SK-N-SH treated with all-trans-retinoic acid at 6 μM for 48 hours (cell line): ENCODE measurements at regions not wholly inside any gene's neighbourhood (a gene's known extent, or its start where the extent isn't known, plus 50 kb on each side); places are given as distances from the start of the nearest gene placed in this dataset.

Experiments used
- ATAC-seq: fragments of 200-7000 bp; cut with Tn5 transposase; 3 replicates; pipeline ENCODE4 v1.9.1; 2020; ENCODE audit warnings: mild to moderate bottlenecking, moderate library complexity
- ARNTL ChIP-seq: fragments of 450-650 bp; formaldehyde crosslinking; IDR thresholded peaks from 2 replicates; pipeline ENCODE4 v1.5.0; 2020; ENCODE audit warnings: low read depth, mild to moderate bottlenecking, moderate library complexity, borderline replicate concordance
- BACH2 ChIP-seq: fragments of 250-450 bp; sonication (Bioruptor Pico); IDR thresholded peaks from 2 replicates; pipeline ENCODE4 v1.9.0; 2021; ENCODE audit warnings: mild to moderate bottlenecking, borderline replicate concordance
- CREB5 ChIP-seq: fragments of 250-450 bp; sonication (Bioruptor Pico); IDR thresholded peaks from 2 replicates; pipeline ENCODE4 v1.5.1; 2020; ENCODE audit warnings: low read depth, mild to moderate bottlenecking, moderate library complexity
- CSDC2 ChIP-seq: fragments of 250-450 bp; sonication (Bioruptor Pico); IDR thresholded peaks from 2 replicates; pipeline ENCODE4 v1.5.0; 2020; ENCODE audit warnings: mild to moderate bottlenecking, moderate library complexity
- CSRNP3 ChIP-seq: fragments of 250-450 bp; sonication (Bioruptor Pico); IDR thresholded peaks from 2 replicates; pipeline ENCODE4 v1.5.1; 2021; ENCODE audit warnings: mild to moderate bottlenecking, moderate library complexity
- ESRRG ChIP-seq: fragments of 250-450 bp; sonication (Bioruptor Pico); IDR thresholded peaks from 2 replicates; pipeline ENCODE4 v1.6.1; 2021; ENCODE audit warnings: mild to moderate bottlenecking
- ISL1 ChIP-seq: fragments of 250-450 bp; sonication (Bioruptor Pico); IDR thresholded peaks from 2 replicates; pipeline ENCODE4 v2.1.2; 2022; ENCODE audit warnings: mild to moderate bottlenecking, moderate library complexity
- OSR1 ChIP-seq: fragments of 250-450 bp; sonication (Bioruptor Pico); IDR thresholded peaks from 2 replicates; pipeline ENCODE4 v1.8.0; 2022; ENCODE audit warnings: moderate library complexity, mild to moderate bottlenecking, inconsistent platforms
- PATZ1 ChIP-seq: fragments of 250-450 bp; sonication (Bioruptor Pico); IDR thresholded peaks from 2 replicates; pipeline ENCODE4 v1.8.0; 2020; ENCODE audit warnings: mild to moderate bottlenecking, moderate library complexity, borderline replicate concordance
- POU6F1 ChIP-seq: fragments of 250-450 bp; sonication (Bioruptor Pico); IDR thresholded peaks from 2 replicates; pipeline ENCODE4 v1.8.0; 2021; ENCODE audit warnings: low read depth, mild to moderate bottlenecking, moderate library complexity, borderline replicate concordance
- PPARA ChIP-seq: fragments of 250-450 bp; sonication (Bioruptor Pico); IDR thresholded peaks from 2 replicates; pipeline ENCODE4 v1.5.0; 2020; ENCODE audit warnings: mild to moderate bottlenecking, borderline replicate concordance
- RARB ChIP-seq: fragments of 250-450 bp; sonication (Bioruptor Pico); IDR thresholded peaks from 2 replicates; pipeline ENCODE4 v1.8.0; 2021; ENCODE audit warnings: mild to moderate bottlenecking, moderate library complexity
- SNAI2 ChIP-seq: fragments of 250-450 bp; sonication (Bioruptor Pico); IDR thresholded peaks from 2 replicates; pipeline ENCODE4 v1.5.0; 2020; ENCODE audit warnings: mild to moderate bottlenecking, moderate library complexity
- TCF4 ChIP-seq: fragments of 250-450 bp; sonication (Bioruptor Pico); IDR thresholded peaks from 2 replicates; pipeline ENCODE4 v1.8.0; 2021; ENCODE audit warnings: mild to moderate bottlenecking, moderate library complexity, borderline replicate concordance
- TOX ChIP-seq: fragments of 250-450 bp; sonication (Bioruptor Pico); IDR thresholded peaks from 2 replicates; pipeline ENCODE4 v1.8.0; 2021; ENCODE audit warnings: mild to moderate bottlenecking, moderate library complexity, borderline replicate concordance
- TSHZ2 ChIP-seq: fragments of 250-450 bp; sonication (Bioruptor Pico); IDR thresholded peaks from 2 replicates; pipeline ENCODE4 v1.5.0; 2020; ENCODE audit warnings: mild to moderate bottlenecking, moderate library complexity
- ZC3H10 ChIP-seq: fragments of 250-450 bp; sonication (Bioruptor Pico); IDR thresholded peaks from 2 replicates; pipeline ENCODE4 v1.5.1; 2021; ENCODE audit warnings: mild to moderate bottlenecking, moderate library complexity
- ZFP3 ChIP-seq: fragments of 250-450 bp; sonication (Bioruptor Pico); IDR thresholded peaks from 2 replicates; pipeline ENCODE4 v1.5.0; 2020; ENCODE audit warnings: mild to moderate bottlenecking, moderate library complexity
- ZFP30 ChIP-seq: fragments of 450-650 bp; formaldehyde crosslinking; IDR thresholded peaks from 2 replicates; pipeline ENCODE4 v1.5.0; 2022; ENCODE audit warnings: mild to moderate bottlenecking, moderate library complexity
- ZNF565 ChIP-seq: fragments of 450-650 bp; formaldehyde crosslinking; conservative IDR thresholded peaks from 2 replicates; pipeline ENCODE4 v1.5.0; 2020; ENCODE audit warnings: low read depth, mild to moderate bottlenecking, moderate library complexity
- ZNF70 ChIP-seq: fragments of 450-650 bp; formaldehyde crosslinking; IDR thresholded peaks from 2 replicates; pipeline ENCODE4 v1.5.0; 2020; ENCODE audit warnings: mild to moderate bottlenecking, moderate library complexity
- ZNF8 ChIP-seq: fragments of 450-650 bp; formaldehyde crosslinking; IDR thresholded peaks from 2 replicates; pipeline ENCODE4 v1.5.0; 2020; ENCODE audit warnings: mild to moderate bottlenecking, moderate library complexity

GRCh38 chr9:90132866-90133265, 509.8 kb downstream of the DIRAS2 start:
- TF ChIP-seq ISL1 (CRISPR knock-in tag) (no peak), ZNF8 (no peak), ARNTL (CRISPR knock-in tag) (no peak), ZFP30 (no peak), ZNF70 (no peak), ZC3H10 (CRISPR knock-in tag) (no peak), ZFP3 (no peak), PPARA (CRISPR knock-in tag) (no peak), CSDC2 (CRISPR knock-in tag) (no peak), OSR1 (CRISPR knock-in tag) (no peak), TSHZ2 (CRISPR knock-in tag) (no peak), ESRRG (CRISPR knock-in tag) (no peak), TCF4 (CRISPR knock-in tag) (no peak), CSRNP3 (no peak), SNAI2 (CRISPR knock-in tag) (no peak), TOX (CRISPR knock-in tag) (no peak), PATZ1 (CRISPR knock-in tag) (no peak), CREB5 (no peak), RARB (CRISPR knock-in tag) (no peak)
- no peak for ATAC-seq

- ATAC-seq, result no peak
- TF ChIP-seq CSRNP3 (no peak), ZNF565 (CRISPR knock-in tag) (no peak), ESRRG (CRISPR knock-in tag) (no peak)
- TF ChIP-seq, all 23 proteins: peak for 0
Measured at GRCh38 chr9:90137801-90138200, 504.8 kb downstream of the DIRAS2 start.

- ATAC-seq, result no peak
- TF ChIP-seq PPARA (CRISPR knock-in tag) (no peak), ZFP30 (no peak)
Measured at GRCh38 chr9:90140131-90140818, 502.3 kb downstream of the DIRAS2 start.

GRCh38 chr9:90141723-90142122, 500.9 kb downstream of the DIRAS2 start:
- no peak for ATAC-seq
- TF ChIP-seq BACH2 (CRISPR knock-in tag), result no peak
- TF ChIP-seq POU6F1 (CRISPR knock-in tag), result no peak
- TF ChIP-seq TOX (CRISPR knock-in tag), result no peak
- TF ChIP-seq TCF4 (CRISPR knock-in tag), result no peak
- TF ChIP-seq, all 23 proteins: peak for 0
